Activated CD8-positive, alpha-beta T cell treated with anti-CD3 and anti-CD28 coated beads, Interleukin-2, amount 10 ng/mL, durations not matched to agents 7 days and 5 days (primary cell): ENCODE measurements at regions not wholly inside any gene's neighbourhood (a gene's known extent, or its start where the extent isn't known, plus 50 kb on each side); places are given as distances from the start of the nearest gene placed in this dataset.
"Not testable (repeated sequence)": the region's sequence is repeated elsewhere in the genome, so short reads cannot be mapped to it uniquely, and the experiment has no call there.

Experiments
- ATAC-seq: fragments of 150-1000 bp; cut with Tn5 transposase; one replicate; pipeline ENCODE4 v1.10.0; 2021; ENCODE audit warnings: moderate library complexity
- CTCF ChIA-PET: fragments of 350-600 bp; sonication (Branson Sonifier 250); formaldehyde crosslinking; loops from one replicate; lab custom pipeline; 2021; ENCODE audit warnings: antibody characterized with exemption; lab: Charles Lee
- POLR2A ChIA-PET: fragments of 350-600 bp; sonication (Branson Sonifier 250); formaldehyde crosslinking; loops from one replicate; lab custom pipeline; 2021; ENCODE audit warnings: antibody characterized with exemption; lab: Charles Lee
- DNase-seq: peaks from one replicate; pipeline ENCODE4 v3.0.0-alpha.2; 2020
- H3K27ac Mint-ChIP-seq: one replicate; pipeline ENCODE4 v1.8.0; 2021; ENCODE audit warnings: mild to moderate bottlenecking, mixed read lengths
- H3K27me3 Mint-ChIP-seq: one replicate; pipeline ENCODE4 v1.8.0; 2021; ENCODE audit warnings: low read depth, mixed read lengths
- H3K36me3 Mint-ChIP-seq: one replicate; pipeline ENCODE4 v1.8.0; 2021; ENCODE audit warnings: low read depth, mixed read lengths
- H3K4me1 Mint-ChIP-seq: one replicate; pipeline ENCODE4 v1.8.0; 2021; ENCODE audit warnings: low read depth, mixed read lengths
- H3K4me3 Mint-ChIP-seq: one replicate; pipeline ENCODE4 v1.8.0; 2021; ENCODE audit warnings: mild to moderate bottlenecking, mixed read lengths
- H3K9me3 Mint-ChIP-seq: one replicate; pipeline ENCODE4 v1.8.0; 2022; ENCODE audit warnings: mixed read lengths; ENCODE audit not compliant: insufficient read depth

GRCh38 chr3:162568706-162569105 is 1072.1 kb downstream of the OTOL1 start:
- no peak overlapping the region for H3K27ac Mint-ChIP-seq
- H3K9me3 Mint-ChIP-seq = peaks cover 10% of the 10 kb centered on the region
- ATAC-seq (no peak), DNase-seq (no peak)
- H3K4me1 Mint-ChIP-seq = no peaks in the 10 kb centered on the region
- ChIA-PET CTCF (no interaction called here), POLR2A (no interaction called here)
- H3K36me3 Mint-ChIP-seq = no peaks in the 10 kb centered on the region
- no peak overlapping the region for H3K4me3 Mint-ChIP-seq
- no peaks in the 10 kb centered on the region for H3K27me3 Mint-ChIP-seq

DNA sequence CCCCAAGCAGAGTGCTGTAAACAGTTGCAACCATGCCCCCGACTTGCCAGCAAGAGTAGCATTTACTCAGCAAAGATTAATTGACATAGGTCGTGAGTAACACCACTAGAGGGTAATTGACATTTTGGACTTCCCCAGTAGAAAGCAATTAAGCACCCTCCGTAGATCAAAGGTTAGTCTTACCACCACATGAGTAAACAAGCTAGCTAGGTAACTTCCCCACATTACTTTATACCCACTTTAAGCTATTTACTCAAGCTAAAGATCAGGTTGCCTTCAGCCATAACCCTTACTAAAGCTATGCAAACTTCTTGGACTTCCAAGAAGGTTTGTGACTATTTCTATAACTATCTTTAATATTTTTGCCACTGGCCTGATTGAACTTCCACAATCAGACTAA is 1072.7 kb downstream of the OTOL1 start:
- Mint-ChIP-seq H3K36me3 (no peaks in the 10 kb centered on the region), H3K27ac (no peak overlapping the region), H3K4me3 (no peak overlapping the region), H3K9me3 (peaks cover 11% of the 10 kb centered on the region), H3K4me1 (no peaks in the 10 kb centered on the region), H3K27me3 (no peaks in the 10 kb centered on the region)
- ChIA-PET POLR2A (no interaction called here), CTCF (no interaction called here)
- ATAC-seq (no peak), DNase-seq (no peak)

GRCh38 chr3:162584986-162585385 is 1088.4 kb downstream of the OTOL1 start:
- no peak overlapping the region for H3K27ac Mint-ChIP-seq
- ATAC-seq (no peak), DNase-seq (no peak)
- no peak overlapping the region for H3K4me3 Mint-ChIP-seq
- H3K4me1 Mint-ChIP-seq = no peaks in the 10 kb centered on the region
- ChIA-PET CTCF (no interaction called here), POLR2A (no interaction called here)
- H3K9me3 Mint-ChIP-seq = peaks cover 14% of the 10 kb centered on the region
- H3K36me3 Mint-ChIP-seq = no peaks in the 10 kb centered on the region
- H3K27me3 Mint-ChIP-seq = no peaks in the 10 kb centered on the region

DNA sequence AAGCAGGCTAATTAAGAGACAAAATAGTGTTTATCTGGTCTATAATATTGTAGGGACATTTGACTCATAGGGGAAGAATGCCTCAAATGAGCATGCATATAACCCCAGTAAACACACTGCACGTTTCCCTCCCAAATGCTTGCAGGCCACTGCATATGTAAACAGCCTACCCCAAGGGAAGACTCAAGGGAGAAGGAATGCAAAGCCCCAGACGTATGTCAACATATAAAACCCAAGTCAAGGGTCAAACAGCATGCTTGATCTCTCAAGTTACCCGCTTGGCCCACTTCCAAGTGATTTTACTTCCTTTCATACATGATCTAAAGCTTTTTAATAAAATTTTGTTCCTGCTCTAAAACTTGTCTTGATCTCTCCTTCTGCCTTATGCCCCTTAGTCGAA is 1090.0 kb downstream of the OTOL1 start:
- H3K4me3 Mint-ChIP-seq = no peak overlapping the region
- no peaks in the 10 kb centered on the region for H3K27me3 Mint-ChIP-seq
- H3K9me3 Mint-ChIP-seq = peaks cover 9% of the 10 kb centered on the region
- ChIA-PET CTCF (no interaction called here), POLR2A (no interaction called here)
- no peaks in the 10 kb centered on the region for H3K36me3 Mint-ChIP-seq
- ATAC-seq (no peak), DNase-seq (no peak)
- H3K27ac Mint-ChIP-seq = no peak overlapping the region
- no peaks in the 10 kb centered on the region for H3K4me1 Mint-ChIP-seq

- CTCF ChIA-PET = no interaction called here
- no peaks in the 10 kb centered on the region for H3K4me1 Mint-ChIP-seq
- POLR2A ChIA-PET = no interaction called here
- ATAC-seq (no peak), DNase-seq (no peak)
- H3K27ac Mint-ChIP-seq = no peak overlapping the region
- no peaks in the 10 kb centered on the region for H3K27me3 Mint-ChIP-seq
- H3K4me3 Mint-ChIP-seq = no peak overlapping the region
- no peaks in the 10 kb centered on the region for H3K36me3 Mint-ChIP-seq
- peaks cover 10% of the 10 kb centered on the region for H3K9me3 Mint-ChIP-seq
These were observed 1100.6 kb downstream of the OTOL1 start for GRCh38 chr3:162597226-162597625.

GRCh38 chr3:162598500-162598899 is 1101.9 kb downstream of the OTOL1 start:
- DNase-seq, H3K27me3 Mint-ChIP-seq, H3K36me3 Mint-ChIP-seq, H3K4me1 Mint-ChIP-seq, ATAC-seq, H3K9me3 Mint-ChIP-seq, H3K4me3 Mint-ChIP-seq, CTCF ChIA-PET, H3K27ac Mint-ChIP-seq, POLR2A ChIA-PET: not testable (repeated sequence)

GRCh38 chr3:162599742-162600141 is 1103.1 kb downstream of the OTOL1 start:
- POLR2A ChIA-PET = not testable (repeated sequence)

GRCh38 chr3:162601101-162601670 is 1104.6 kb downstream of the OTOL1 start:
- Mint-ChIP-seq H3K27me3 (no peaks in the 10 kb centered on the region), H3K27ac (no peak overlapping the region), H3K4me1 (no peaks in the 10 kb centered on the region), H3K4me3 (no peak overlapping the region), H3K36me3 (no peaks in the 10 kb centered on the region), H3K9me3 (peaks cover 10% of the 10 kb centered on the region)
- no peak for ATAC-seq
- ChIA-PET POLR2A (no interaction called here), CTCF (no interaction called here)
- no peak for DNase-seq

More at GRCh38 chr3:162599742-162600141, 1103.1 kb downstream of the OTOL1 start:
- H3K36me3 Mint-ChIP-seq, ATAC-seq, H3K4me3 Mint-ChIP-seq, CTCF ChIA-PET, H3K9me3 Mint-ChIP-seq, H3K4me1 Mint-ChIP-seq, H3K27ac Mint-ChIP-seq, DNase-seq, H3K27me3 Mint-ChIP-seq: not testable (repeated sequence)

- DNase-seq (no peak), ATAC-seq (no peak)
- Mint-ChIP-seq H3K4me3 (no peak overlapping the region), H3K27me3 (no peaks in the 10 kb centered on the region), H3K4me1 (no peaks in the 10 kb centered on the region), H3K9me3 (peaks cover 10% of the 10 kb centered on the region), H3K36me3 (no peaks in the 10 kb centered on the region), H3K27ac (no peak overlapping the region)
- ChIA-PET CTCF (no interaction called here), POLR2A (no interaction called here)
These were observed 1106.0 kb downstream of the OTOL1 start for GRCh38 chr3:162602619-162603018.

DNA sequence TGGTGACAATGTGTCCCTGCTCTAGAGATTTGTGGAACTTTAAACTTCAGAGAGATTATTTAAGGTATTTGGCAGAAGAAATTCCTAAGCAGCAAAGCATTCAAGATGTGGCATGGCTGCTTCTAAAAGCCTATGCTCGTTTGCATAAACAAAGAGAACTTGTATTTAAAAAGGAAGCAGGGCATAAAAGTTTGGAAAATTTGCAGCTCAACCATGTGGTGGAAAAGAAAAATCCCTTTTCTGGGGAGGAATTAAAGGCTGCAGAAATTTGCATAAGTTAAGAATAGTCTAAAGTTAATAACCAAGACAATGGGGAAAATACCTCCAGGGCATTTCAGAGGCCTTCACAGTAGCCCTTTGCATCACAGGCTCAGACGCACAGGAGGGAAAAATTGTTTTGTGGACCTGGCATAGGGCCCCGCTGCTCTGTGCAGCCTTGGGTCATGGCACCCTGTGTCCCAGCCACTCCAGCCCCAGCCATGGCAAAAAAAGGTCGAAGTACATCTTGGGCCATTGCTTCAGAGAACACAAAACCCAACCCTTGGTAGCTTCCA is 1109.1 kb downstream of the OTOL1 start:
- no peaks in the 10 kb centered on the region for H3K27me3 Mint-ChIP-seq
- ATAC-seq = no peak
- H3K4me1 Mint-ChIP-seq = no peaks in the 10 kb centered on the region
- peaks cover 6% of the 10 kb centered on the region for H3K9me3 Mint-ChIP-seq
- no peak for DNase-seq
- no peak overlapping the region for H3K27ac Mint-ChIP-seq
- H3K4me3 Mint-ChIP-seq = no peak overlapping the region
- no peaks in the 10 kb centered on the region for H3K36me3 Mint-ChIP-seq
- ChIA-PET CTCF (no interaction called here), POLR2A (no interaction called here)

DNA sequence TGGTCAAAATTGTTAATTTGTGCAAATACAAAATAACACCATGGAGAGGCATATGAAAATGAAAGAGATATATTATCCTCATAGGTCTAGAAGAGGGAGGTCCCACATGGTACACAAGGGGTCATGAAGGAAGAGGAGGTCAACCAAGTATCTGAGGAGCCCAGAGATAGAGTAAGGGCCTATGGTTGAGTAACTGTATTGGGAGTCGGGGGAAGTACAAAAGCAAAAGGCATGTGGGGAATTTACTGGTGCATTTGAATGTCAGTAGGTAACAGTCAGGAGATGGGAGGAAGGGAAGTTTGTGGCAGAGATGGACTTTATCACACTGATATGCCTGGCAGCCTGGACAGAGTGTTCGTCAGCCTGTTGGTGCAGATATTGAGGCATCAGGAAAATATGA is 1113.7 kb downstream of the OTOL1 start:
- ChIA-PET CTCF (no interaction called here), POLR2A (no interaction called here)
- Mint-ChIP-seq H3K9me3 (no peaks in the 10 kb centered on the region), H3K36me3 (no peaks in the 10 kb centered on the region), H3K4me3 (no peak overlapping the region), H3K27me3 (no peaks in the 10 kb centered on the region), H3K4me1 (no peaks in the 10 kb centered on the region), H3K27ac (no peak overlapping the region)
- DNase-seq (no peak), ATAC-seq (no peak)

DNA sequence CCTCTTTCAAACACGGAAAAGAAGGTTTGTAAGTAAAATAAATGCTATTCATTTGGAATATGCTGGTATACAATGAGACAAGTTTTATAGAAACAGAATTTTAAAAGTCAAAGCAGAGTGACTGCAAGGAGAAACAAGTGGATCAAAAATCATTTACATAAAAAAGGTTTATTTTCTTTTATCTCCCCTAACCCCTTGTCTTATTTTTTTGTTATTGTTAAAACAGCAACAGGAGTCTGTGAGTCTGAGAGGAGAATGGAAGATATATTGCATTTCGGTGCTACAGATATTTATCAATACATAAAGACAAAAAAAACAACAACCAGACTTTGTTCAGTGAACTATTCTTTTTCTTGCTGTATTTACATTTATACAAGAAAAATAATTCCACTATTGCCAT is 1116.4 kb downstream of the OTOL1 start:
- Mint-ChIP-seq H3K27me3 (no peaks in the 10 kb centered on the region), H3K9me3 (no peaks in the 10 kb centered on the region), H3K36me3 (no peaks in the 10 kb centered on the region), H3K27ac (no peak overlapping the region), H3K4me1 (no peaks in the 10 kb centered on the region), H3K4me3 (no peak overlapping the region)
- POLR2A ChIA-PET = no interaction called here
- DNase-seq (no peak), ATAC-seq (no peak)
- CTCF ChIA-PET = no interaction called here

- DNase-seq = no peak
- H3K36me3 Mint-ChIP-seq = no peaks in the 10 kb centered on the region
These were observed 1129.6 kb downstream of the OTOL1 start for GRCh38 chr3:162626172-162626571.

More at GRCh38 chr3:162626172-162626571, 1129.6 kb downstream of the OTOL1 start:
- ChIA-PET CTCF (no interaction called here), POLR2A (no interaction called here)
- Mint-ChIP-seq H3K4me1 (no peaks in the 10 kb centered on the region), H3K27me3 (no peaks in the 10 kb centered on the region), H3K27ac (no peak overlapping the region), H3K9me3 (peaks cover 7% of the 10 kb centered on the region), H3K4me3 (no peak overlapping the region)
- ATAC-seq = no peak
